IPS-NIHi7 (cell line): ENCODE measurements at regions not wholly inside any gene's neighbourhood (a gene's known extent, or its start where the extent isn't known, plus 50 kb on each side); places are given as distances from the start of the nearest gene placed in this dataset.
A peak's percentile ranks its signal among the peaks of the same experiment; 100 is the strongest.
"Not testable (repeated sequence)": the region's sequence is repeated elsewhere in the genome, so short reads cannot be mapped to it uniquely, and the experiment has no call there.

Experiments used
- DNase-seq: peaks from one replicate; pipeline ENCODE4 v3.0.0; 2012; ENCODE audit warnings: mixed read lengths; ENCODE audit errors: extremely low spot score

DNA sequence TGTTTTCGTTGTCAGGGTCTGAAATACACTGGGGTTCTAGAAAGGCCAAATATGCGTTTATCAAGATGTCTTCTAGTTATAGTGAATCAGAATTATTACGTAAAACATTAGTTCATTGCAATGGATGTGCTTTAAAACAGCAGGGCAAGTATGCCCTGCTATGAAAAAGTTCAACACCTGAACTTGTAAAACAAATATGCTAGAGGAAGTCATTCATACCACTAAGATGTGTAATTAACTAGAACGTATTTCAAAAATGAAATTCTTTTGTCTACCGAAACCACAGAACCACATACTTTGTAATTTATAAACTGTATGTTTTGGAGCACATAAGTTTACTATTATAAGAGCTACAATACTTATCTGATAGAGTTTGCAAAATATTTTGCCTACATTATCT lies 266.2 kb downstream of the KCTD12 start:
- DNase-seq: no peak

DNA sequence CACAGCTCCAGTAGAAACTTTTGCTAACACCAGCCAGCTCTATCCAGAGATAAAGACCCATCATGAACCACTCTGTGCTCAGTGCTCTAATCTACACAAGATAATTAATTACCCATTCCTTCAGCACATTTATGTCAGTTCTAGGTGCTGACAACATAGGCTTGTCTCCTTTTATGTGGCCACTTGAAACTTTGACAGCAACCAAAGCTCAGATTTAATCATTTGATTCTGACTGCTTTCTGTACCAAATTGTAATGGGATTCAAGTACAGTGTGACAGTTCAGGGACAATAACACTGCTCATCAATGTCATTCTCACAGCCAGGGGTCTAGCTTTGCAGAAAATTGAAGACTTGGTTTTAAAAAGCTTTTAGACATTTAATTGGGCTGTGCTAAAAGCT lies 266.6 kb downstream of the KCTD12 start:
- no peak for DNase-seq

DNA sequence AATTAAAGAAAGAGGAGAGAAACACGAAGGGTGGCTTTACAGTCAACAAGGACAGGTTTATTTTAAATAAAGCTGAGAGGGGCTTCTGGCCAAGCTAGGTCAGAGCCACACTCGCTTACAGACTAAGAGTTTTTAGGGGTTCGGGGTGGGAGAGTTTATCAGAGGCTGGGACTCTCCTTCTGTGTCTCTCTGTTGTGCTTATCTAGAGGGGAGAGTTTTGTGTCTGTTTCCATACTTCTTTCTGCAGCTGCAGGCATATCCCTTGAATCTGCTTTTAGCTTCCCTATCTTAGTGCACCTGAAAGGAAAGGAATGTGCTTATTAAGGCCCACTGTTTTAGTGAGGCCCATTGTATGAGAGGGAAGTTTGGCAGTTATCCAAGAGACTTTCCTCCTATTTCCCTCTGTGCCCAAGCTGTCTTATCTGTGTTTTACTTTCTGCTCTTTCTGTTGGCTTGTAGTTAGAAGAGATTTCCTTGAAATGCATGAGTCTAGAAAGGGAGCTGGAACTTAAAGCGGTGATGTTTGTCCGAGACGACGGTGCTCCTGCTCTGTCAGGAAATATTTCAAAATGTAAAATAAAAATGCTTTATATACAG lies 275.3 kb downstream of the KCTD12 start:
- no peak for DNase-seq

DNA sequence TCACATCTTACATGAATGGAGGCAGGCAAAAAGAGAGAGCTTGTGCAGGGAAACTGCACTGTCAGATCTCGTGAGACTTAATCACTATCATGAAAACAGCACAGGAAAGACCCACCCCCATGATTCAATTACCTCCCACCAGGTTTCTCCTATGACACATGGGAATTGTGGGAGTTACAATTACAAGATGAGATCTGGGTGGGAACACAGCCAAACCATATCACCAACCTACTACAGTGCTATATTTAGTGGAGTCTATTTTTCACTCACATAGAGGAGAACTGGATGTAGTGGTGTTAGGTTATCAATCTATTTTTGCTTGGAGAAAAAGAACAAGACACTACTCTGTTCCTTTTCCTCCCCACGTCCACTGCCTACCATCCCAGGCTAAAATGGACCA lies 276.6 kb downstream of the KCTD12 start:
- no peak for DNase-seq

DNA sequence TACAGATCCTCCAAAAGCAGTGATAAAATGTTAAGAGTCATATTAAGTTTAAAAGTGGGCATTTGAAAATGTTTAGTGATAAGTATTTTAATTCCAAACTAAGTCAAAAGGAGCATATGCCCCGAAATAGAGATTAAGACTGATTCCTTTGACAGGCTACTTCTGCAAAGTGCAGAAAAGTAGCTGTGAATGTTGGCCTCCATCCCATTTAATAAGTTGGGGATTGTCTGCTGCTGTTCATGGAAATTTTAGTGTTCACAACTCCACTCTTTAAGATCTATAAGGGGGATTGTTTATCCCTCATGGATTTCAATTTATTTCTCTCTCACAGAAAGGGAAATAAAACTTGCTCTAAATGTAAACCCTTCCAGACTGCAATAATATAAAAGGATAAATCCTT lies 278.3 kb downstream of the KCTD12 start:
- no peak for DNase-seq

DNA sequence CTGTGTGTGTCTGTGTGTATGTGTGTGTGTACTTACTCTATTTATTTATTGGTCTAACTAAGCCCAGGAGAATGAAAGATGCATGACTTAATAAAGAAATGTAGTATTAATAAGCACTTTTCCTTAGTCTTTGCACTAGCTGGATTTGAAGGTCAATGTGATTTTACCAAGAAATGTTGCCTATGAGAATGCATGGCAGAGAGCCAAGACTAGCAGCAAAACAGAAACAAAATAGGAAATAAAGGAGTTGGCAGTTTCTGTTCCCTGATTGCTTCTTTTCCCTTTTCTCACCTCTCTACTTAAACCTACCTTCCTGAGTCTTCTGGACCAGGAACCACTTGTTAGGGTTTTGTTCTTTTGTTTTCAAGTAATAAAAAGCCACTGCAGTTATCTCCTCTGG lies 286.1 kb downstream of the KCTD12 start:
- DNase-seq: no peak

DNA sequence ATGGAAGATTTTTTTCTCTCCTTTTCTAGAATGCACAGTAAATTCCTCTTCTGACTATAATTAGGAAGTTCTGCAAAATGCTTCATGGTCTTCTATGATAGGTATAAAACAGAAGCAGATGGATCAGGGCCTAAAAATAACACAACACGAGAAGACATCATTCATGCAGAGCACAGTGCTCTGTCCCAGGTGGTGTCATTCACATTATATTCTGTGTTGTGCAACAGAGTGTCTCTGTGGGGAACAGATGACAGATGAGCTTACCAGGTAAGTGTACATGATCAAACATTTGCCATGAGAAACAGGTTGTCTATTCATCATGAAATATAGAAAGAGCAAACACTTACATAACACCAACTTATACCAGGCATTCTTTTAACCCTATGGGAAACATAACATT lies 288.3 kb downstream of the KCTD12 start:
- no peak for DNase-seq

DNA sequence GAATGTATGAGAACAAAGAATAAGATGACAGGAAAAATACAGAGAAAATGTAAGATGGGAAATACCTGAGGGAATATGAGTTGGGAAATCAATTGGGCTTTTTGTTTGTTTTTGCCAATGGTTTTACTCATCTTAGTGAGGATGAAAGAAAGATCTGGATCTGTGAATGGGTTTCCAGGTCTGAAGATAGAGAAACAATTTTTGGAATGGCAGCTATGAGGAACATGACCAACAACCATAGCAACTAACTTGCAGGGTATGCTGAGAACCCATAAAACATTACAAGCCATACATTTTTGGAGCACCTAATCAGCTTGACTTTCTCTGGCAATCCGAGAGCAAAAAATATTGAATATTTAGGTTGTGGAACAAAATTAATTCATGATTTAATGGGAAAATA lies 290.0 kb downstream of the KCTD12 start:
- DNase-seq: no peak

DNA sequence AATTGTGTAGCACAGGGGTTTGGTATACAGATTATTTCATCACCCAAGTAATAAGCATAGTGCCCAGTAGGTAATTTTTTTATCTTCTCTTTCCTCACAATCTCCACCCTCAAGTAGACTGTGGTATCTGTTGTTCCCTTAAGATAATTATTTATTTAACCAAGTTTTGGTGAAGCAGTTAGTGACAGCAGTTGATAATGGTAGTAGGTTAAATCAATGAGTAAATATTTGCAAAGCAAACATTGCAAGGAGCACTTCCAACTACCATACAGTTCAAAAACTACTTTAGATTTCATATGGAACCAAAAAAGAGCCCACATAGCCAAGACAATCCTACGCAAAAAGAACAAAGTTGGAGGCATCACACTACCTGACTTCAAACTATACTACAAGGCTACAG lies 291.8 kb downstream of the KCTD12 start:
- no peak for DNase-seq

DNA sequence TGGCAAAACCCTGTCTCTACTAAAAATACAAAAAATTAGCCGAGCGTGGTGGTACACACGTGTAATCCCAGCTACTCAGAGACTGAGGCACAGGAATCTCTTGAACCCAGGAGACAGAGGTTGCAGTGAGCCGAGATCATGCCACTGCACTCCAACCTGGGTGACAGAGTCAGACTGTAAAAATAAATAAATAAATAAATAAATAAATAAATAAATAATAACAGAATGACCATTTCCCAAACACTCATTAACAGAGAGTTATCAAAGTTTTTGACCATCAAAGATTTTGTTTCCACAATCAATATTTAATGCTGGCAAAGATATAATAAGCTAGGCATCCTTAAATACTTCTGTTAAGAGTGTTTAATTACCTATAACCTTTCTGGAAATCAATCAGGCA lies 299.4 kb downstream of the KCTD12 start:
- no peak for DNase-seq

DNA sequence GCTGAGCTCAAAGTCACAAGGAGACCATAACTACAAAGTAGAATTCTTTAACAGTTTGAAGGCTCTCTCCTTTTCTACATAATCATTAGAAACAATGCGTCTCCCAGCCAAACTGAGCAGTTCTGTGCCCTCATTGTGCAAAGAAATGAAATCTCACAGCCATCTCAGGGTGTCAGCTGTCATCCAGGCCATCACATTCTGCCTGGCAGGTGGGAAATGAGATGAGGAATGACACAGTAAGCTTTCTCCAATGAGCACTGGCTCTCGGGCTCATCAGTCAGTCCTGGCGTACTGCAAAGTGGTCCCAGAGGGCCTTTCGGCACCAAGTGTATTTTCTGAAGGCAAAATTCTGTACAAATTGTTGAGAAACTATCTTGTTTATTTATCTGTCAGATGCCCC lies 306.5 kb downstream of the KCTD12 start:
- no peak for DNase-seq

DNA sequence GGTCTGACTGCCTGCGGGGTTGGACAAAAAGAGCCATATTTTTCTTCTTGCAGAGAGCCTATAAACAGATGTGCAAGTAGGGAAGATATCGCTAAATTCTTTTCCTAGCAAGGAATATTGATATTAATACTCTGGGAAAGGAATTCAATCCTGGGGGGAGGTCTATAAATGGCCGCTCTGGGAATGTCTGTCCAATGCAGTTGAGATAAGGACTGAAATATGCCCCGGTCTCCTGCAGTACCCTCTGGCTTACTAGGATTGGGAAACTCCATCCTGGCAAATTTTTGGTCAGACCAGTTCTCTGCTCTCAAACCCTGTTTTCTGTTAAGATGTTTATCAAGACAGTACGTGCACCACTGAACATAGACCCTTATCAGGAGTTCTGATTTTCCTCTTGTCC lies 310.6 kb downstream of the KCTD12 start:
- DNase-seq: not testable (repeated sequence)

DNA sequence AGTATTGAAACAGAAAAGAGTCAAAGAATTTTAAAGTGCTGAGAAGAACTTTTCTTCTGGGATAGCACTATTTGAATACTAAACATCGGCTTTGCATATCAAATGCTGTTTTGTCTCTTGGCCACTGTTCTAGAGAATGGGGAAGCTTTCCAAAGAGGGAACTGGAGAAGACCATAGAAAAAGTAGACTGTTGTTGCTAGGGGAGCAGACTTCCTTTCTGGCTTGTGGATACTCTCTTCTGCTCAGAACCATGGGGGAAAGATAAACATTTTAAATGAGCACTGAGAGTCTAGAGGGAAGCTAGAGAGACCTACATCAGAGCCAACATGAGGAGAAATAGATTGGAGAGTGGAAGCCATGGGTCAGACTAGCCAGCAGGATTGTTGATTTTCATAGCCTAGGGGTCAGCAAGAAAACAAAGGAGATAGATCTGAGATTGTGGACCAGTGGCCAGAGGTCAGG lies 315.7 kb downstream of the KCTD12 start:
- no peak for DNase-seq

DNA sequence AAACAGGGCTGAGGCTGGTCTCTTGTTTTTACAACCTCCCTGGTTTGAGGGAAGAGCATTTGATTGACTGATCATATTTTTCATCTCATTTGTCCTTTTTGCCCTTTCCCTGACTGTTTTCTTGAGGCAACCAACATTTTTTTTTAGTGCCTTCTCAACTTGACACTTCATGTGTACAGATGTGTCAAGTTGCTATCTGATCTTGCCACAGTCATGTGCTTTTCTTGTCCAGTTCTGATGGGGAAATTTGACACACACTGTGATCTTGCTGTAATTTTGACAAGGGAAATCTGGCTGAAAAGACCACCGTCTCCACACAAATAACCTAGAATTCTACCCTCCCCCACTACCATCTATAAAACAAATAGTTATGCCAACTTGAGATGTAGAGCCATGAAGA lies 329.6 kb downstream of the KCTD12 start:
- no peak for DNase-seq

DNA sequence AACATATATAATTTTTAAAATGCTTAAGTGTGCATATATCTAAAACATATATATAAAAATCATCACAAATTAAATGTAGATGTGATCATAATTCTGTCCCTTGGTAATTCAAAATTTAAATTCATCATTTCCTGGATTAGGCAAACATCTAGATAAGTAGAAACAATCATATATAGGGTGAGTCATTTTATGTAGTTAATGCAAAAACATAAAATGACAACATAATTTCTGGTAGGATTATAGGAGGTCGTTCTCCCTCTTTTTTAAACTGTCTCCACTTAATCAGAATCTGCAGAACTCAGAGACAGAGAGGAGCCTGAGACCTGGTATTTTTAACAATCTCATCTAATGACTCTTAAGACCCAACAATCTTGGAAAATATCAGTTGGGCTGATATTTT lies 333.4 kb downstream of the KCTD12 start:
- DNase-seq: no peak

DNA sequence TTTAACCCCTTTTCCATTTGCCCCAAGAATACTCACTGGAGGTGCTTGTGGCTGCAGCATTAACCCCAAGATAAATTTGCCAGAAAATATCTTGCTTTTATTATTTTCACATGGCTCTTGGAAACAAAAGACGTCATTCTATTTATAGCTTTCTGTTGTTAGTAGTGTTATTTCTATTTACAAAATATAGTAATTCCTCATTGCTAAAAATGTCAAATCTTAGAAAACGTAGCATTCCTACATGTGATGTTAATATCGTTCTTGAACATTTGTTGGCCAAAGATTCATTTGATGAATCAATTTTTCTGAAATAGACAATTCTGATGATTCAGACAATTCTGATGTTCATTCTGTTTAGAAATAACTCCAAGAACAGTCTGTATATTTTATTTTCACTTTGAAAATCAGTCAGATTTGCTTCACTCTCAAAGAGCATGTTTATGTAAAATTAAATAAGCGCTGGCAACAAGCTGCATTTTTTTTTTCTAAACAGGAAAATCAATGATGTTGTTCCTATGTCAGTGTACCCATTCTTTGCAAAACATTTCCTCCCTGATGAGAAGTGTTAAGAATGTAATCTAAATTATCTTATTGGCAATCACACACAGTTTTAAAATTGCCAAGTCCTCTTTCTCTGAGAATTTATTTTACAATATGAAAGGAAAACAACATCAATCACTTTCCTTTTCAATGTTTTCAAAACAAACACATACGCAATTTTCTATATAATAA lies 334.0 kb downstream of the KCTD12 start:
- DNase-seq: no peak

DNA sequence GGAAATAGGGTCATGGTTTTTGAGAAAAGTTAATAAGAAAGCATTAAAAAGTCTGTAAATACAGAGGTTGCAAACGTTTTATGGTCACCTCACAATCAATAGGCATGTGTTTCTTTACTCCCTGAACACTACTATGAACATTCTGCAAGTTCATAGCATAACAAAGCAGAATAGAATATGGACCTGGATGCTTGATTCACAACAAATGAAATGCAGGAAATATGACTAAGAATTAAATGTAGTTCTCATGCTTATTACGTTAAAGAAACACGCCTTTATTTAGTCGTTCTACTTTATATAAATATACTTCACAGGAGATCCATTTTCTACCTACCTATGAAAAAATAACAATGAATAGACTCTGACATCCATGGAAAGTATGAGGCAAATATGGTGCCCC lies 344.0 kb downstream of the KCTD12 start:
- no peak for DNase-seq

DNA sequence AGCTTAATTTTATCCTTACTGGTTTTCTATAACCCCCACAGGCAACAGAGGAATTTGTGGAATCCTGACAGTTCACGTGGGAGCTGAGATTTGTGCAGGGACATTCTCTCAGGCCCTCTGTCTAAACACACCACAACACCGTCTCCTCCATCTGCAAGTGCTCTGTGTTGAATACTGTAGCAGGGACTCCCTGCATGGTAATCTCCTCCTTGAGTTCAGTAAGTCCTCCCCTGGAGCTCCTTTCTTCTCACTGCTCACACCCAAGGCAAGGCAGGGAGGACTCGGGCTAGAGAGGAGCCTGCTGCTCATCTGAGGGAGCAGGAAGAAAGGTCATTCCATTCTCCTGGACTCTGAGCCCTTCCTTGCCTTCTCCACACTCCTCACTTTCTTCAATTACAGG lies 348.2 kb downstream of the KCTD12 start:
- DNase-seq: peak; percentile 13

DNA sequence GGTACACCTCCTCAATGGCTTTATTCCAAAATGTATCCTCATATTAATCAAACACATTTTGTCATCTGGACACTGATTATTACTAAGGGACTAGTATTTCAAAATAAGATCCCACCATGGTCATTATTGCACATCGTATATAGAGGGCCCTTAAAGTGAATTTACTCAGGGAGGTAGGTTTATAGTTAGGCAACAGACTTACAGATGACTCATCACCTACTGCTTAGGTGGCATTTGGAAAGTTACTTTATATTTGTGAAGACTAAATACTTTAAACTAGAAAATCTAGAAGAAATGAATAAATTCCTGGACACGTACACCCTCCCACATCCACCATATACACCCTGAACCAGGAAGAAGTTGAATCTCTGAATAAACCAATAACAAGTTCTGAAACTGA lies 353.0 kb downstream of the KCTD12 start:
- DNase-seq: no peak

DNA sequence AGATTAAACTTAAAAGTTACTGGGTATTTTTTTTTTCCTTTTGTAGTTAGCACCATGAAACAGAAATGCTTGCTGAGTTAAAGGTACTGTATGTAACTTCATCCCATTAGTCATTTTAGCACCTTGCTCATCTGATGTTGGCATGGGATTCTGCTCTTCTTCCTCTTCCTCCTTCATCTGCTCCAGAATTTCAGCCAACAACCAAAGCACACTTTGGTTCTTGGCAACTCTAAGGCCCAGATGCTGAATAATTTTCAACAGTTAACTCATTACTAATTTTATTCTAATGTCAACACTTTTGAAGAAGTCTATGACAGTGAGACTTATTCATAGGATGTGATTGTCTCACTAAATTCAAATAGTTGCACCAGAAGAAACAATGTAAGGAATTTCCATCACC lies 359.2 kb downstream of the KCTD12 start:
- no peak for DNase-seq

DNA sequence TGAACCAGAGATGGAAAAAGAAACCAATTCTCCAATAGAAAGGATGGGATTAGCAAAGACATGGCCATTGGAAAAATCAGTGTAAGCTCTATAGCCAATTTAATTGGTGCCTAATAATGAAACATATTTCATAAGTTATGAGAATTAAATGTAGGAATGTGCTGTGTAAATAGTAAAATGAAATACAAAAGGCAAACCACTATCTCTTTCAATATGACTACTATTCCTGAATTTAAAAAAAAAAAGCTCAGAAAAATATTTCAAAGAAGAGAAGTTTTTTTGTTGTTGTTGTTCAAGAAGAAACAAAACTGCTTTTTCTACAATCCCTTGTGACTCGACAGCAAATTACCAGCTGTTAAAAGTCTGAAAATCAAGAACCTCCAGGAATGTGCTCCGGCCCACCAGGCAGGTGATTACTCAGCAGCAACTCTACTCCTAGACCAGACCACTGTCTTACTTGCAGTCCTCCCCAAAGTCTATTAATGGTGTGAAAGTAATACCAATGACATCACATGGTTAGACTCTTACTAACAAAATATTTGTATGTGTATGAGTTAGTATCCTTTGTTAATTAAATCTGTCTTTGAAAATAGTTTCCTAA lies 362.4 kb downstream of the KCTD12 start:
- DNase-seq: no peak

DNA sequence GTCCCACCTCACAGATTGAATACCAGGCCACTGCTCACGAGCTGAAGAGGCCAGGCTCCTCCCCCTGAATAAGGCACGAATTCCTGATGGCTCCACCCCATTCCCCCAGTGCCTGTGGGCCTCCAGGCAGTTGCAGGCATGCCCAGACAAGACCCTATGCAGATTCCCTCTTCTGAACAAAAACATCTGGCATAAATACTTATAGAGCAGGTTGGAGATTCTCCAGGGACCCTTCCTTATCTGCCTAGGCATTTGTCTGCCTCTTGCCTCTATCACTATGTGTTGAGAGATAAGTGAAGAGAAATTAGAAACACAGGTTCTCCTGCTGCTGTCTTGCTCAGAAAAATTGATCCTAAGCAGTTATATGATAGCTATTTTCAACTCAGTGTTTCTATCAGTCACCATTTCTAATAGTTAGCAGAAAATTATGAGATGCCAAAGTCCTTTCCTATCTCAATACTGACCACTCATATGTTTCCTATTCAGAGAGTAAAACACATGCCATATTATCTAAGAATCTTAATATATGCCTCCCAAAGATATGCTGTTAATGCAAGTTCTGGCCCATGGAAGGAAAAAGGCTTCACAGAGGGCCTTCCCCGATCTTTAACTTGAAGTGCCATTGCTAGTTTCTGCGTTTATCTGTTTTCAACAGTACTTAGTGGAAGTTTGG lies 364.0 kb downstream of the KCTD12 start:
- DNase-seq: no peak

DNA sequence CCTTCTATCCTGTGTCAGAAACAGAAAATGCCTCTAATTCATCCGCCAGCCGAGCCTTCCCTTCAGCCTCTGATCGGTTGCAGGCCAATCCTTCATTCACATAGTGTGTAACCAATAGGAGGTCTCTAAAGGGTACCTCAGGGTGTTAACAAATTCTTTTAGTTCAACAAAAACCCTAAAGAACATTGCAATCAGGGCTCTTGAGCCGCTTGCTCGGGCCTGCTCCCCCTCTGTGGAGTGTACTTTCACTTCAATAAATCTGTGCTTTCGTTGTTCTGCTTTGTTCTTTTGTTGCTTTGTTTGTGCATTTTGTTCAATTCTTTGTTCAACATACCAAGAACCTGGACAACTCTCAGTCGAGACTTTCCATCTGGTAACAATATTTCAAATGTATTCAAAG lies 366.5 kb downstream of the KCTD12 start:
- DNase-seq: no peak
